ENCODE measurements at regions not wholly inside any gene's neighbourhood (a gene's known extent, or its start where the extent isn't known, plus 50 kb on each side); places are given as distances from the start of the nearest gene placed in this dataset.
A peak's percentile ranks its signal among the peaks of the same experiment; 100 is the strongest.

DNA sequence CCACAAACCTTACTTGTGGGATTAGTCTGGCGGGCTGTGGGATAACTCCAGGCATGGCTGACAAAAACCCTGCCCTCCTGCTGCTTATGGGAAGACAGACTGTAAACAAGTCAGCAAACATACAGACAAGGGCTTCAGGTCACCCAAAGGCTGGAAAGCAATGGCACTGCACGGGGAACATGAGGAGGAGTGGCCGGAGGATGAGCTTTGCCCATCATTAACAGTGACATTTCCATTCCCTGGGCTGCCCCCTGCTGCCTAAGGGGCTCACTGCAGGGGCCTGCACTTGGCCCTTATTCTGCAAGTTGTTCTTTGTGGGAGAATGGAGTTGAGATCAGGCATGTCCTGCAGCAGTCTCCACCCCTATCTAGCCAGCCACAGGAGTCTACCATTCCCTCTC, 91.3 kb downstream of the UQCRFS1 start:
- TF ChIP-seq, protein P1, sequence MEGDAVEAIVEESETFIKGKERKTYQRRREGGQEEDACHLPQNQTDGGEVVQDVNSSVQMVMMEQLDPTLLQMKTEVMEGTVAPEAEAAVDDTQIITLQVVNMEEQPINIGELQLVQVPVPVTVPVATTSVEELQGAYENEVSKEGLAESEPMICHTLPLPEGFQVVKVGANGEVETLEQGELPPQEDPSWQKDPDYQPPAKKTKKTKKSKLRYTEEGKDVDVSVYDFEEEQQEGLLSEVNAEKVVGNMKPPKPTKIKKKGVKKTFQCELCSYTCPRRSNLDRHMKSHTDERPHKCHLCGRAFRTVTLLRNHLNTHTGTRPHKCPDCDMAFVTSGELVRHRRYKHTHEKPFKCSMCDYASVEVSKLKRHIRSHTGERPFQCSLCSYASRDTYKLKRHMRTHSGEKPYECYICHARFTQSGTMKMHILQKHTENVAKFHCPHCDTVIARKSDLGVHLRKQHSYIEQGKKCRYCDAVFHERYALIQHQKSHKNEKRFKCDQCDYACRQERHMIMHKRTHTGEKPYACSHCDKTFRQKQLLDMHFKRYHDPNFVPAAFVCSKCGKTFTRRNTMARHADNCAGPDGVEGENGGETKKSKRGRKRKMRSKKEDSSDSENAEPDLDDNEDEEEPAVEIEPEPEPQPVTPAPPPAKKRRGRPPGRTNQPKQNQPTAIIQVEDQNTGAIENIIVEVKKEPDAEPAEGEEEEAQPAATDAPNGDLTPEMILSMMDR (conservative IDR thresholded peaks at IDR 0.05) = peak; percentile 43; the same call in 1 of the 2 replicates
- no peak for TF ChIP-seq EZH2 (IDR thresholded peaks at IDR 0.05; ENCODE audit: low read depth)

Measured in PC-9 (cell line).